GM12878 (cell line): ENCODE measurements at regions not wholly inside any gene's neighbourhood (a gene's known extent, or its start where the extent isn't known, plus 50 kb on each side); places are given as distances from the start of the nearest gene placed in this dataset.

Source experiments
- ATAC-seq: fragments of 200-7000 bp; cut with Tn5 transposase; 3 replicates; pipeline ENCODE4 v1.9.1; 2020; ENCODE audit warnings: mild to moderate bottlenecking, moderate library complexity
- BruUV-seq: library from RNA; stranded (reverse); fragments of 400-500 nt; replicated peaks from 2 replicates; lab custom pipeline; 2021; lab: Mats Ljungman, UMichigan
- CTCF ChIA-PET: fragments of 300-600 bp; sonication (Branson Sonifier 250); formaldehyde crosslinking; extraction: SDS; loops from one replicate; lab custom pipeline; 2021; ENCODE audit warnings: inconsistent platforms; lab: Yijun Ruan, JAX
- POLR2A ChIA-PET: fragments of 350-600 bp; formaldehyde crosslinking; extraction: SDS; loops from one replicate; lab custom pipeline; 2021; ENCODE audit warnings: inconsistent platforms; lab: Charles Lee
- RAD21 ChIA-PET: fragments of 300-600 bp; sonication (Branson Sonifier 250); formaldehyde crosslinking; loops from one replicate; lab custom pipeline; 2023; ENCODE audit warnings: antibody characterized with exemption; ENCODE audit not compliant: unreplicated experiment; lab: Charles Lee
- SMC1A ChIA-PET: fragments of 300-600 bp; sonication (Branson Sonifier 250); formaldehyde crosslinking; loops from one replicate; lab custom pipeline; 2023; ENCODE audit not compliant: unreplicated experiment, uncharacterized antibody; lab: Charles Lee
- DNase-seq: peaks from one replicate; pipeline ENCODE4 v3.0.0-alpha.2; 2011; ENCODE audit warnings: low read depth, low spot score
- FAIRE-seq: peaks from 3 replicates; lab custom pipeline; 2011; peaks lifted over from hg19 to GRCh38; lab: Jason Lieb, UNC
- H2AFZ ChIP-seq: 2 replicates; pipeline ENCODE4 v1.6.0; 2011; ENCODE audit warnings: low read depth, low read length, control low read depth; ENCODE audit not compliant: control insufficient read depth
- H3K27ac ChIP-seq: 2 replicates; pipeline ENCODE4 v1.5.1; 2011; ENCODE audit warnings: control low read depth; ENCODE audit not compliant: control insufficient read depth, insufficient read depth
- H3K27me3 ChIP-seq, 2 experiments: replicated peaks in 1 of 2; 2 replicates each; pipeline versions ENCODE4 v1.6.0 to v1.6.1; 2011; ENCODE audit warnings: low read length in 1 of 2; ENCODE audit not compliant: control insufficient read depth in 2 of 2, insufficient read depth in 2 of 2
- H3K36me3 ChIP-seq, 2 experiments: 2 replicates each; pipeline ENCODE4 v1.5.1; 2011; ENCODE audit warnings: low read length in 1 of 2; ENCODE audit not compliant: control insufficient read depth in 2 of 2, insufficient read depth in 2 of 2
- H3K4me1 ChIP-seq: 2 replicates; pipeline ENCODE4 v1.6.1; 2011; ENCODE audit warnings: mild to moderate bottlenecking, low read length, moderate library complexity, mixed read lengths; ENCODE audit not compliant: control insufficient read depth, insufficient read depth
- H3K4me2 ChIP-seq: 2 replicates; pipeline ENCODE4 v1.6.0; 2011; ENCODE audit warnings: control low read depth; ENCODE audit not compliant: control insufficient read depth, insufficient read depth
- H3K4me3 ChIP-seq: fragments of 200-600 bp; sonication (generic); 2 replicates; pipeline ENCODE4 v1.5.1; 2016
- H3K79me2 ChIP-seq: 2 replicates; pipeline ENCODE4 v1.6.0; 2011; ENCODE audit warnings: low read length; ENCODE audit not compliant: control insufficient read depth, insufficient read depth
- H3K9ac ChIP-seq: 2 replicates; pipeline ENCODE4 v1.8.0; 2011; ENCODE audit warnings: low read length, control low read depth, mixed read lengths; ENCODE audit not compliant: control insufficient read depth, insufficient read depth
- H3K9me3 ChIP-seq: replicated peaks from 3 replicates; pipeline ENCODE4 v1.5.1; 2011; ENCODE audit warnings: mild to moderate bottlenecking, low read length; ENCODE audit not compliant: control insufficient read depth, insufficient read depth
- H4K20me1 ChIP-seq: 2 replicates; pipeline ENCODE4 v1.6.0; 2011; ENCODE audit not compliant: control insufficient read depth, insufficient read depth
- ASH2L ChIP-seq: fragments of 300-600, 200-600 bp; sonication (generic); IDR thresholded peaks from 2 replicates; pipeline ENCODE4 v1.6.1; 2017; ENCODE audit warnings: low read depth, mild to moderate bottlenecking, borderline replicate concordance
- CREM ChIP-seq: IDR thresholded peaks from 2 replicates; pipeline ENCODE4 v1.6.1; 2014; ENCODE audit warnings: antibody characterized with exemption, low read depth
- ETV6 ChIP-seq, 2 experiments: fragments of 450-650 bp in 1 of 2; IDR thresholded peaks in 1 of 2; conservative IDR thresholded peaks in 1 of 2; 2 replicates each; pipeline ENCODE4 v1.6.1; 2014; ENCODE audit warnings: antibody characterized with exemption in 1 of 2, borderline replicate concordance in 1 of 2, low read depth in 1 of 2, mild to moderate bottlenecking in 1 of 2, moderate library complexity in 1 of 2
- IRF4 ChIP-seq: IDR thresholded peaks from 2 replicates; pipeline ENCODE4 v1.6.1; 2011; ENCODE audit warnings: low read depth, low read length
- MYC ChIP-seq: IDR thresholded peaks from 2 replicates; pipeline ENCODE4 v1.6.1; 2011; ENCODE audit warnings: mild to moderate bottlenecking, low read length, moderate library complexity, inconsistent platforms; ENCODE audit not compliant: insufficient read depth, insufficient replicate concordance, insufficient read length, severe bottlenecking
- NFIC ChIP-seq: IDR thresholded peaks from 2 replicates; pipeline ENCODE4 v1.6.1; 2012; ENCODE audit warnings: low read depth, mild to moderate bottlenecking, inconsistent platforms, low read length, moderate library complexity
- NR2C2 ChIP-seq: IDR thresholded peaks from 2 replicates; pipeline ENCODE4 v1.6.1; 2011; ENCODE audit warnings: borderline replicate concordance, low read depth; ENCODE audit not compliant: control insufficient read depth, insufficient read length
- PAX8 ChIP-seq: fragments of 450-650 bp; IDR thresholded peaks from 2 replicates; pipeline ENCODE4 v1.6.1; 2017; ENCODE audit warnings: mild to moderate bottlenecking, moderate library complexity
- RCOR1 ChIP-seq: conservative IDR thresholded peaks from 2 replicates; pipeline ENCODE4 v1.6.1; 2012; ENCODE audit warnings: low read depth, low read length, improper control_type of control experiment
- WGBS: methylation state at CpG from one replicate; pipeline ENCODE4 v1.1.6; 2016; ENCODE audit warnings: low lambda C conversion rate; ENCODE audit not compliant: insufficient replicate concordance, insufficient coverage; ENCODE audit errors: missing lambda C conversion rate; 5-methylcytosine and 5-hydroxymethylcytosine counted together
- in situ Hi-C: fragments of 300-500 bp; cut with MboI; formaldehyde crosslinking; loops from 9 replicates; pipeline ENCODE4 v1.14.3; 2018; ENCODE audit warnings: mixed read lengths
- intact Hi-C: fragments of 100-400 bp; cut with micrococcal nuclease; formaldehyde crosslinking; loops from one replicate; pipeline ENCODE4 v1.14.2; 2022; ENCODE audit not compliant: unreplicated experiment
- TF ChIP-seq, protein P1 (sequence below): IDR thresholded peaks from 2 replicates; pipeline ENCODE4 v1.6.1; 2011; ENCODE audit warnings: borderline replicate concordance, low read depth, mild to moderate bottlenecking, moderate library complexity, mixed read lengths, low read length; ENCODE audit not compliant: insufficient read depth; ENCODE audit errors: extremely low read length
- TF ChIP-seq, protein P2 (sequence below): fragments of 450-650 bp; IDR thresholded peaks from 2 replicates; pipeline ENCODE4 v1.6.1; 2017; ENCODE audit warnings: antibody characterized with exemption, mild to moderate bottlenecking, moderate library complexity
- TF ChIP-seq, protein P3 (sequence below): fragments of 450-650 bp; formaldehyde crosslinking; IDR thresholded peaks from 2 replicates; pipeline ENCODE4 v1.4.0; 2022; ENCODE audit warnings: mild to moderate bottlenecking, moderate library complexity
- TF ChIP-seq, protein P4 (sequence below): fragments of 450-650 bp; conservative IDR thresholded peaks from 2 replicates; pipeline ENCODE4 v1.6.1; 2017; ENCODE audit warnings: mild to moderate bottlenecking, moderate library complexity

DNA sequence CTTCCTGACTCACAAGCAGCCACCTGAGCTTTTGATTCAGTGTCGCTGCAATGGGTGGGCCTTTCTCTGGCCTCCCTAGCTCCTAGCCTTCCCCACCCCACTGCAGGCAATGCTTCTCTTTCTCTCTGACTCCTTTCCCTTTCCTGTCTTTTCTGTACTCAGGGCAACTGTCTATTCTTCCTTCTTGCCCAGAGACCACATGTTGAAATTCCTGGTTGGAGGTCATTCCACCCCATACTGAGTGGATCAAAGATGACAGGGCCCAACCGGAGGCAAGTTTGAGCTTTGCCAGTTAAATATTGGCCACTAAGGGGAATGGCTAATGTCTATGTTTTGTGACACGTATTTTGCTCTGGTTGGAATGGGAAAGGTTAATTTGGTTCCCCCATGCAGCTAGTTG is 65.2 kb upstream of the ARID1A start:
- Histone ChIP-seq H3K79me2 (no peaks in the 10 kb centered on the region), H3K9ac (no peak overlapping the region), H3K27ac (no peak overlapping the region), H4K20me1 (no peaks in the 10 kb centered on the region), H3K4me2 (no peak overlapping the region), H2AFZ (no peak overlapping the region), H3K27me3 (no peaks in the 10 kb centered on the region), H3K9me3 (no peaks in the 10 kb centered on the region), H3K4me3 (no peak overlapping the region), H3K36me3 (no peaks in the 10 kb centered on the region), H3K4me1 (peaks cover 19% of the 10 kb centered on the region)
- SMC1A ChIA-PET = no interaction called here
- POLR2A ChIA-PET = interaction anchor here (1.2 to 1.9 kb wide), 2 partner anchors 14 to 68 kb away, joined by 5 to 10 read pairs; no protein-coding TSS in a partner anchor
- DNase-seq (no peak), ATAC-seq (no peak), FAIRE-seq (no peak)
- CTCF ChIA-PET = interaction anchor here (1.4 to 3.1 kb wide), 2 partner anchors 47 kb away, joined by 7 to 10 read pairs; no protein-coding TSS in a partner anchor
- no TSS peak for BruUV-seq
- RAD21 ChIA-PET = interaction anchor here (0.8 to 1.8 kb wide), 2 partner anchors 28 to 47 kb away, joined by 4 to 6 read pairs; no protein-coding TSS in a partner anchor
- 95% methylated on average over 3 of the region's 3 CpGs for WGBS
- in situ Hi-C loops (no loop called here), intact Hi-C loops (no loop called here)
- TF ChIP-seq, protein P1, sequence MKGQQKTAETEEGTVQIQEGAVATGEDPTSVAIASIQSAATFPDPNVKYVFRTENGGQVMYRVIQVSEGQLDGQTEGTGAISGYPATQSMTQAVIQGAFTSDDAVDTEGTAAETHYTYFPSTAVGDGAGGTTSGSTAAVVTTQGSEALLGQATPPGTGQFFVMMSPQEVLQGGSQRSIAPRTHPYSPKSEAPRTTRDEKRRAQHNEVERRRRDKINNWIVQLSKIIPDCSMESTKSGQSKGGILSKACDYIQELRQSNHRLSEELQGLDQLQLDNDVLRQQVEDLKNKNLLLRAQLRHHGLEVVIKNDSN = no peak
- no peak for TF ChIP-seq CREM
- TF ChIP-seq RCOR1 = no peak
- no peak for TF ChIP-seq NR2C2
- TF ChIP-seq, protein P2, sequence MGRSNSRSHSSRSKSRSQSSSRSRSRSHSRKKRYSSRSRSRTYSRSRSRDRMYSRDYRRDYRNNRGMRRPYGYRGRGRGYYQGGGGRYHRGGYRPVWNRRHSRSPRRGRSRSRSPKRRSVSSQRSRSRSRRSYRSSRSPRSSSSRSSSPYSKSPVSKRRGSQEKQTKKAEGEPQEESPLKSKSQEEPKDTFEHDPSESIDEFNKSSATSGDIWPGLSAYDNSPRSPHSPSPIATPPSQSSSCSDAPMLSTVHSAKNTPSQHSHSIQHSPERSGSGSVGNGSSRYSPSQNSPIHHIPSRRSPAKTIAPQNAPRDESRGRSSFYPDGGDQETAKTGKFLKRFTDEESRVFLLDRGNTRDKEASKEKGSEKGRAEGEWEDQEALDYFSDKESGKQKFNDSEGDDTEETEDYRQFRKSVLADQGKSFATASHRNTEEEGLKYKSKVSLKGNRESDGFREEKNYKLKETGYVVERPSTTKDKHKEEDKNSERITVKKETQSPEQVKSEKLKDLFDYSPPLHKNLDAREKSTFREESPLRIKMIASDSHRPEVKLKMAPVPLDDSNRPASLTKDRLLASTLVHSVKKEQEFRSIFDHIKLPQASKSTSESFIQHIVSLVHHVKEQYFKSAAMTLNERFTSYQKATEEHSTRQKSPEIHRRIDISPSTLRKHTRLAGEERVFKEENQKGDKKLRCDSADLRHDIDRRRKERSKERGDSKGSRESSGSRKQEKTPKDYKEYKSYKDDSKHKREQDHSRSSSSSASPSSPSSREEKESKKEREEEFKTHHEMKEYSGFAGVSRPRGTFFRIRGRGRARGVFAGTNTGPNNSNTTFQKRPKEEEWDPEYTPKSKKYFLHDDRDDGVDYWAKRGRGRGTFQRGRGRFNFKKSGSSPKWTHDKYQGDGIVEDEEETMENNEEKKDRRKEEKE = no peak
- no peak for TF ChIP-seq ASH2L
- TF ChIP-seq PAX8 = no peak
- no peak for TF ChIP-seq IRF4
- no peak for TF ChIP-seq MYC
- TF ChIP-seq, protein P3, sequence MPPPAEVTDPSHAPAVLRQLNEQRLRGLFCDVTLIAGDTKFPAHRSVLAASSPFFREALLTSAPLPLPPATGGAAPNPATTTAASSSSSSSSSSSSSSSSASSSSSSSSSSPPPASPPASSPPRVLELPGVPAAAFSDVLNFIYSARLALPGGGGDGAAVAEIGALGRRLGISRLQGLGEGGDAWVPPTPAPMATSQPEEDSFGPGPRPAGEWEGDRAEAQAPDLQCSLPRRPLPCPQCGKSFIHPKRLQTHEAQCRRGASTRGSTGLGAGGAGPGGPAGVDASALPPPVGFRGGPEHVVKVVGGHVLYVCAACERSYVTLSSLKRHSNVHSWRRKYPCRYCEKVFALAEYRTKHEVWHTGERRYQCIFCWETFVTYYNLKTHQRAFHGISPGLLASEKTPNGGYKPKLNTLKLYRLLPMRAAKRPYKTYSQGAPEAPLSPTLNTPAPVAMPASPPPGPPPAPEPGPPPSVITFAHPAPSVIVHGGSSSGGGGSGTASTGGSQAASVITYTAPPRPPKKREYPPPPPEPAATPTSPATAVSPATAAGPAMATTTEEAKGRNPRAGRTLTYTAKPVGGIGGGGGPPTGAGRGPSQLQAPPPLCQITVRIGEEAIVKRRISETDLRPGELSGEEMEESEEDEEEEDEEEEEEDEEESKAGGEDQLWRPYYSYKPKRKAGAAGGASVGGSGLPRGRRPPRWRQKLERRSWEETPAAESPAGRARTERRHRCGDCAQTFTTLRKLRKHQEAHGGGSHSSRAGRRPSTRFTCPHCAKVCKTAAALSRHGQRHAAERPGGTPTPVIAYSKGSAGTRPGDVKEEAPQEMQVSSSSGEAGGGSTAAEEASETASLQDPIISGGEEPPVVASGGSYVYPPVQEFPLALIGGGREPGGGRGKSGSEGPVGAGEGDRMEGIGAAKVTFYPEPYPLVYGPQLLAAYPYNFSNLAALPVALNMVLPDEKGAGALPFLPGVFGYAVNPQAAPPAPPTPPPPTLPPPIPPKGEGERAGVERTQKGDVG (CRISPR knock-in tag) = no peak
- no peak for TF ChIP-seq NFIC
- TF ChIP-seq, protein P4, sequence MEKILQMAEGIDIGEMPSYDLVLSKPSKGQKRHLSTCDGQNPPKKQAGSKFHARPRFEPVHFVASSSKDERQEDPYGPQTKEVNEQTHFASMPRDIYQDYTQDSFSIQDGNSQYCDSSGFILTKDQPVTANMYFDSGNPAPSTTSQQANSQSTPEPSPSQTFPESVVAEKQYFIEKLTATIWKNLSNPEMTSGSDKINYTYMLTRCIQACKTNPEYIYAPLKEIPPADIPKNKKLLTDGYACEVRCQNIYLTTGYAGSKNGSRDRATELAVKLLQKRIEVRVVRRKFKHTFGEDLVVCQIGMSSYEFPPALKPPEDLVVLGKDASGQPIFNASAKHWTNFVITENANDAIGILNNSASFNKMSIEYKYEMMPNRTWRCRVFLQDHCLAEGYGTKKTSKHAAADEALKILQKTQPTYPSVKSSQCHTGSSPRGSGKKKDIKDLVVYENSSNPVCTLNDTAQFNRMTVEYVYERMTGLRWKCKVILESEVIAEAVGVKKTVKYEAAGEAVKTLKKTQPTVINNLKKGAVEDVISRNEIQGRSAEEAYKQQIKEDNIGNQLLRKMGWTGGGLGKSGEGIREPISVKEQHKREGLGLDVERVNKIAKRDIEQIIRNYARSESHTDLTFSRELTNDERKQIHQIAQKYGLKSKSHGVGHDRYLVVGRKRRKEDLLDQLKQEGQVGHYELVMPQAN = no peak
- TF ChIP-seq ETV6 (conservative IDR thresholded peaks at IDR 0.05 in 1 of 2, IDR thresholded peaks at IDR 0.05 in 1 of 2; ENCODE audit: borderline replicate concordance in 1 of 2, low read depth in 1 of 2) = no peak
